HAP-1 (cell line): ENCODE measurements at regions not wholly inside any gene's neighbourhood (a gene's known extent, or its start where the extent isn't known, plus 50 kb on each side); places are given as distances from the start of the nearest gene placed in this dataset.
"Not testable (repeated sequence)": the region's sequence is repeated elsewhere in the genome, so short reads cannot be mapped to it uniquely, and the experiment has no call there.

Experiments
- DNase-seq, 2 experiments: peaks; one replicate each; pipeline ENCODE4 v3.0.0-alpha.2; 2016 to 2020; ENCODE audit warnings: low spot score in 2 of 2
- H3K27me3 ChIP-seq: fragments of 250-450 bp; sonication (Bioruptor Pico); 2 replicates; pipeline ENCODE4 v1.5.1; 2020; ENCODE audit warnings: low read depth, mild to moderate bottlenecking, moderate library complexity
- H3K36me3 ChIP-seq: fragments of 250-450 bp; sonication (Bioruptor Pico); replicated peaks from 2 replicates; pipeline ENCODE4 v1.5.1; 2020; ENCODE audit warnings: mild to moderate bottlenecking
- H3K4me1 ChIP-seq: fragments of 250-450 bp; sonication (Bioruptor Pico); 2 replicates; pipeline ENCODE4 v1.5.1; 2020; ENCODE audit warnings: mild to moderate bottlenecking
- H3K4me3 ChIP-seq: fragments of 250-450 bp; sonication (Bioruptor Pico); 2 replicates; pipeline ENCODE4 v1.5.1; 2020; ENCODE audit warnings: mild to moderate bottlenecking, moderate library complexity
- H3K9me3 ChIP-seq: fragments of 250-450 bp; sonication (Bioruptor Pico); 2 replicates; pipeline ENCODE4 v1.5.1; 2020; ENCODE audit warnings: mild to moderate bottlenecking, moderate library complexity
- in situ Hi-C: fragments of 300-500 bp; cut with MboI; formaldehyde crosslinking; loops from 3 replicates; pipeline ENCODE4 v1.14.3; 2020; ENCODE audit warnings: low sequenced_read_pairs, inconsistent platforms, mixed read lengths

DNA sequence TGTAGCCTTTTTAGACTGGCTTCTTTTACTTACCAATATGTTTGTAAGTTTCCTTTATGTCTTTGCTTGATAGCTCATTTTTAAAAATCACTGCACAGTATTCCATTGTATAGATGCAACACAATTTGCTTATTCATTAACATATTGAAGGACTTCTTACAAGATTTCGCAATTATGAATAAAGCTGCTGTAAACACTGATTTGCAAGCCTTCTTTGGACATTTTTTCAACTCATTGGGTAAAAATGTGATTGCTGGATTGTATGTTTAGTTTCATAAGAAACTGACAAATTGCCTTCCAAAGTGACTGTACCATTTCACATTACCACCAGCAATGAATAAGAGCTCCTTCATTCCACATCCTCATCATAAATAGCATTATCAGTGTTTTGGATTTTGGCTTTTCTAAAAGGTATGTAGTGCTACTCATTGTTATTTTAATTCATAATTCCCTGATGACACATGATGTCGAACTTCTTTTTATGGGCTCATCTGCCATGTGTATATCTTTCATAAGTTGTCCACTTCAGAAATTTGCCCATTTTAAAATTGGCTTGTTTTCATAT lies 80.7 kb downstream of the TFAP2B start:
- H3K4me1 ChIP-seq = no peaks in the 10 kb centered on the region
- no peaks in the 10 kb centered on the region for H3K27me3 ChIP-seq
- H3K4me3 ChIP-seq = no peak overlapping the region
- in situ Hi-C loops = no loop called here
- H3K36me3 ChIP-seq = no peaks in the 10 kb centered on the region
- DNase-seq = no peak
- H3K9me3 ChIP-seq = no peaks in the 10 kb centered on the region

GRCh38 chr6:50902260-50902659 lies 83.6 kb downstream of the TFAP2B start:
- no peaks in the 10 kb centered on the region for H3K4me1 ChIP-seq
- DNase-seq = no peak
- H3K4me3 ChIP-seq = no peak overlapping the region
- H3K9me3 ChIP-seq = no peaks in the 10 kb centered on the region
- in situ Hi-C loops = no loop called here
- H3K27me3 ChIP-seq = no peaks in the 10 kb centered on the region
- no peaks in the 10 kb centered on the region for H3K36me3 ChIP-seq

- Histone ChIP-seq H3K27me3 (no peaks in the 10 kb centered on the region), H3K4me3 (no peak overlapping the region), H3K4me1 (no peaks in the 10 kb centered on the region), H3K36me3 (no peaks in the 10 kb centered on the region), H3K9me3 (no peaks in the 10 kb centered on the region)
- in situ Hi-C loops = no loop called here
- no peak for DNase-seq
Measured at GRCh38 chr6:50905297-50905696, 86.6 kb downstream of the TFAP2B start.

GRCh38 chr6:50907565-50907964 lies 88.9 kb downstream of the TFAP2B start:
- H3K27me3 ChIP-seq = no peaks in the 10 kb centered on the region
- H3K9me3 ChIP-seq = no peaks in the 10 kb centered on the region
- in situ Hi-C loops = no loop called here
- no peaks in the 10 kb centered on the region for H3K4me1 ChIP-seq
- H3K36me3 ChIP-seq = no peaks in the 10 kb centered on the region
- H3K4me3 ChIP-seq = no peak overlapping the region
- no peak for DNase-seq

GRCh38 chr6:50913105-50913770 lies 94.6 kb downstream of the TFAP2B start:
- H3K27me3 ChIP-seq = no peaks in the 10 kb centered on the region
- in situ Hi-C loops = no loop called here

DNA sequence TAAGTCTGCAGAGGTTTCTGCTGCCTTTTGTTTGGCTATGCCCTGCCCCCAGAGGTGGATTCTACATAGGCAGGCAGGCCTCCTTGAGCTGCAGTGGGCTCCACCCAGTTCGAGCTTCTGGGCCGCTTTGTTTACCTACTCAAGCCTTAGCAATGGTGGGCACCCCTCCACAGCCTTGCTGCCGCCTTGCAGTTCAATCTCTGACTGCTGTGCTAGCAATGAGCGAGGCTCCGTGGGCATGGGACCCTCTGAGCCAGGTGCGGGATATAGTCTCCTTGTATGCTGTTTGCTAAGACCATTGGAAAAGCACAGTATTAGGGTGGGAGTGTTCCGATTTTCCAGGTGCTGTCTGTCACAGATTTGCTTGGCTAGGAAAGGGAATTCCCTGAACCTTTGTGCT lies 102.7 kb downstream of the TFAP2B start:
- DNase-seq, H3K4me3 ChIP-seq, in situ Hi-C loops, H3K4me1 ChIP-seq, H3K9me3 ChIP-seq, H3K27me3 ChIP-seq, H3K36me3 ChIP-seq: not testable (repeated sequence)

More at GRCh38 chr6:50913105-50913770, 94.6 kb downstream of the TFAP2B start:
- DNase-seq = no peak
- no peaks in the 10 kb centered on the region for H3K4me1 ChIP-seq
- no peak overlapping the region for H3K4me3 ChIP-seq
- H3K36me3 ChIP-seq = no peaks in the 10 kb centered on the region
- H3K9me3 ChIP-seq = no peaks in the 10 kb centered on the region

DNA sequence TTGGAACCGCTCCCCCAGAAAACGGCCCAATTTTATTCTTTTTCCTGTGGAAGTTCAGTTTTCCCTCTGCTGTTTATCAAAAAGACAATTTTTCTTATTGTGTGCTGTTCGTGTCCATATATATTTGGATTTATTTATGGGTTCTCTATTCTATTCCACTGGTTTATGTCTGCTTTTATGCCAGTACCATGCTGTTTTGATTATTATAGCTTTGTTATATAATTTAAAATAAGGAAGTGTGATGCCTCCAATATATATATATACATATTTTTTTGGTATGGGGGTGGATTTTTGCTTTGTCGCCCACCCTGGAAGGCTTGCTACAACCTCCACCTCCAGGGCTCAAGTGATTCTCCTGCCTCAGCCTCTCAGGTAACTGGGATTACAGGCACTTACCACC lies 103.3 kb downstream of the TFAP2B start:
- Histone ChIP-seq H3K27me3 (no peaks in the 10 kb centered on the region), H3K4me3 (no peak overlapping the region), H3K9me3 (no peaks in the 10 kb centered on the region), H3K4me1 (no peaks in the 10 kb centered on the region), H3K36me3 (no peaks in the 10 kb centered on the region)
- in situ Hi-C loops = no loop called here
- DNase-seq = no peak

DNA sequence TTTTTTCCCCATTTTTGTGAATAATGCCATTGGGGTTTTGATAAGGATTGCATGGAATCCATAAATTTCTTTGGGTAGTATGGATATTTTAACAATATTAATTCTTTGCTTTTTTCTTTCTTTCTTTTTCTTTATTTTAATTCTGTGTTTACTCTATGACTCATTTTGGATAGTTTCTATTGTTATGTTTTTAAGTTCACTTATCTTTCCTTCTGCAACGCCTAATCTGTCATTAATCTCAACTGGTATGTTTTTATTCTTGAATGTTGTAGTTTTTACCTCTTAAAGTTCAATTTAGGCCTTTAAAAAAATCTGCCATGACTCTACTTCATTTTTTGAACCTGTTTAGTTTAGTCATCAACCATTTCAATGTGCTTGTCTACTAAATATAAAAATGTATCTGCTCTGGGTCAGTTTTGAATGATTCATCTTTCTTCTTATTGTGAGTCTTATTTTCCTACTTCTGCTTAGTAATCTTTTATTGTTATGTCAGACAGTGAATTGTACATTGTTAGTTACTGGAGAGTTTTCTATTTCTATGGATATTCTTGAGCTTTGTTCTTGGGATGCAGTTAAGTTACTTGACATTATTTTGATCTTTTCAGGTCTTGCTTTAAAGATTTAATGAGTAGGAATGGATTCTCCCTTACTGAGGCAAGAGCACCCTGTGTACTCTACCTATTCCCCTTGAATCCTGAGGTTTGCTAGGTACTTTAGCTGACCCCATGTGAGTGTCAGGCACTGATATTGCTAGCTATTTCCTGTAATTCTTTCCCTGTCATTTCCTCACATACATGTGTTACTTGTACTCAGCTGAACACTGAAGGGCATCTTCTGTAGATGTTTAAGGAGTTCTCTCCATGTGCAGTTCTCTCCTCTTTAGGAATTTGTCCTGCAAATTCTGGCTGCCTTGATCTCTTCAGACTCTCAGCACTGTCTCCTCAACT lies 104.2 kb downstream of the TFAP2B start:
- in situ Hi-C loops = no loop called here

GRCh38 chr6:50924758-50925157 lies 106.1 kb downstream of the TFAP2B start:
- in situ Hi-C loops = no loop called here
- no peak for DNase-seq
- Histone ChIP-seq H3K4me3 (no peak overlapping the region), H3K4me1 (no peaks in the 10 kb centered on the region), H3K9me3 (no peaks in the 10 kb centered on the region), H3K27me3 (no peaks in the 10 kb centered on the region), H3K36me3 (no peaks in the 10 kb centered on the region)

More for the DNA sequence above, 104.2 kb downstream of the TFAP2B start:
- Histone ChIP-seq H3K4me1 (no peaks in the 10 kb centered on the region), H3K36me3 (no peaks in the 10 kb centered on the region), H3K27me3 (no peaks in the 10 kb centered on the region), H3K9me3 (no peaks in the 10 kb centered on the region), H3K4me3 (no peak overlapping the region)
- DNase-seq = no peak

DNA sequence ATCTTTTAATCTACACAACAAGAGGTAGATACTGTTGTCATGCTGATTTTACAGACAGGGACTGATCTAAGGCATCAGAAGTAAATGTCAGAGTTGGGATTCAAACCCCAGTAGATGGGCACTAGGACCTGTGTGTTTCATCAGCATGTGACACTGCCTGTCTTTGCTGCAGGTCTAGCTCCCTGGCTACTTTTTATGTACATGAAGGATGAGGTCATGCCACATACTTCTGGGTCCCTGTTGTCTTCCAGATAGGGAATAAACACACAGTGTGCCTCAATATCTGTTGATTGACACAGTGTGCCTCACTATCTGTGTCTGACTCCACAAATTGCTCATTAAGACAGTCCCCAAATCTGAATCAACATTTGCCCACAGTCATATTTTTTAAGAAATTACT lies 106.9 kb downstream of the TFAP2B start:
- no peaks in the 10 kb centered on the region for H3K36me3 ChIP-seq
- DNase-seq = no peak
- no peaks in the 10 kb centered on the region for H3K27me3 ChIP-seq
- H3K4me3 ChIP-seq = no peak overlapping the region
- no peaks in the 10 kb centered on the region for H3K9me3 ChIP-seq
- H3K4me1 ChIP-seq = no peaks in the 10 kb centered on the region
- in situ Hi-C loops = no loop called here

GRCh38 chr6:50925981-50926380 lies 107.3 kb downstream of the TFAP2B start:
- no peaks in the 10 kb centered on the region for H3K36me3 ChIP-seq
- H3K27me3 ChIP-seq = no peaks in the 10 kb centered on the region
- H3K4me3 ChIP-seq = no peak overlapping the region
- H3K4me1 ChIP-seq = no peaks in the 10 kb centered on the region
- no peak for DNase-seq
- in situ Hi-C loops = no loop called here
- no peaks in the 10 kb centered on the region for H3K9me3 ChIP-seq

GRCh38 chr6:50927800-50928199 lies 109.1 kb downstream of the TFAP2B start:
- no peak overlapping the region for H3K4me3 ChIP-seq
- H3K27me3 ChIP-seq = no peaks in the 10 kb centered on the region
- DNase-seq = no peak
- no peaks in the 10 kb centered on the region for H3K9me3 ChIP-seq
- no peaks in the 10 kb centered on the region for H3K36me3 ChIP-seq
- in situ Hi-C loops = no loop called here
- H3K4me1 ChIP-seq = no peaks in the 10 kb centered on the region

GRCh38 chr6:50929323-50929722 lies 110.7 kb downstream of the TFAP2B start:
- no peaks in the 10 kb centered on the region for H3K9me3 ChIP-seq
- in situ Hi-C loops = no loop called here
- H3K4me3 ChIP-seq = no peak overlapping the region
- H3K27me3 ChIP-seq = no peaks in the 10 kb centered on the region
- H3K4me1 ChIP-seq = no peaks in the 10 kb centered on the region
- H3K36me3 ChIP-seq = no peaks in the 10 kb centered on the region
- DNase-seq = no peak

DNA sequence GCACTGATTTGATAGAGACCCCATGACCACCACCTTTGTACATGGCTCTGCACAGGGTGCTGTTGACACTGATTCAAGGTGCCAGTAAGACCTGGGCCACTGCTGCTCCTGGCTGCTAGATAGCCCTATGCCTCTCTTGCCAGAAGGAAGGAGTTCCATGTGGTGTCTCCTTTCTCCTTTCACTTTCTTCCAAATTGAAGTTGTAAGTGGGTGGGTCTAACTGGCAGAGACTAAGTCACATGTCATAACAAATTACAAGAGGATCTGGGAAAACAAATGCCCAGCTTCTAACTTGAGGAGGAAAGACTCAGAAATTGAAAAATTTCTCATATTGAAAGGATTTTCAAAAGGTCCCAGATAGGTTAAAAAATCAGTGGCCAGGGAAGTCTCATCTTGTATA lies 116.8 kb downstream of the TFAP2B start:
- in situ Hi-C loops = no loop called here
- Histone ChIP-seq H3K36me3 (no peaks in the 10 kb centered on the region), H3K4me1 (no peaks in the 10 kb centered on the region), H3K4me3 (no peak overlapping the region), H3K9me3 (no peaks in the 10 kb centered on the region), H3K27me3 (no peaks in the 10 kb centered on the region)
- no peak for DNase-seq
